GM23338 (cell line): ENCODE measurements at regions not wholly inside any gene's neighbourhood (a gene's known extent, or its start where the extent isn't known, plus 50 kb on each side); places are given as distances from the start of the nearest gene placed in this dataset.
"Not testable (repeated sequence)": the region's sequence is repeated elsewhere in the genome, so short reads cannot be mapped to it uniquely, and the experiment has no call there.

Source experiments
- ATAC-seq: fragments of 200-7000 bp; cut with Tn5 transposase; 3 replicates; pipeline ENCODE4 v1.9.1; 2020
- DNase-seq: peaks from one replicate; pipeline ENCODE4 v3.0.0-alpha.2; 2015; ENCODE audit warnings: low spot score
- H2AFZ ChIP-seq: fragments of 200-600 bp; sonication (generic); 2 replicates; pipeline ENCODE4 v1.8.0; 2016; ENCODE audit warnings: antibody characterized with exemption, mild to moderate bottlenecking, moderate library complexity
- H3F3A ChIP-seq: fragments of 200-600 bp; sonication (generic); replicated peaks from 2 replicates; pipeline ENCODE4 v1.8.0; 2017; ENCODE audit warnings: antibody characterized with exemption, mixed run types, low read depth
- H3K27ac ChIP-seq: fragments of 200-600 bp; sonication (generic); 2 replicates; pipeline ENCODE4 v1.6.1; 2016; ENCODE audit warnings: low read depth
- H3K27me3 ChIP-seq: fragments of 200-600 bp; sonication (generic); 2 replicates; pipeline ENCODE4 v1.8.0; 2016; ENCODE audit warnings: mild to moderate bottlenecking, mixed run types, moderate library complexity; ENCODE audit not compliant: insufficient read depth
- H3K36me3 ChIP-seq: fragments of 200-600 bp; sonication (generic); 2 replicates; pipeline ENCODE4 v1.8.0; 2016; ENCODE audit warnings: mild to moderate bottlenecking; ENCODE audit not compliant: insufficient read depth
- H3K4me1 ChIP-seq: fragments of 200-600 bp; sonication (generic); 2 replicates; pipeline ENCODE4 v1.8.0; 2016; ENCODE audit warnings: mild to moderate bottlenecking, moderate library complexity; ENCODE audit not compliant: insufficient read depth
- H3K4me2 ChIP-seq: fragments of 200-600 bp; sonication (generic); 2 replicates; pipeline ENCODE4 v1.7.1; 2017; ENCODE audit warnings: mixed run types
- H3K4me3 ChIP-seq: fragments of 200-600 bp; sonication (generic); 2 replicates; pipeline ENCODE4 v1.6.1; 2016; ENCODE audit warnings: mixed run types
- H3K79me2 ChIP-seq: fragments of 200-600 bp; sonication (generic); replicated peaks from 2 replicates; pipeline ENCODE4 v1.8.0; 2017; ENCODE audit warnings: mild to moderate bottlenecking; ENCODE audit not compliant: insufficient read depth
- H3K9me2 ChIP-seq: fragments of 200-600 bp; sonication (generic); 2 replicates; pipeline ENCODE4 v1.8.0; 2017; ENCODE audit not compliant: insufficient read depth
- H4K20me1 ChIP-seq: fragments of 200-600 bp; sonication (generic); replicated peaks from 2 replicates; pipeline ENCODE4 v1.8.0; 2017; ENCODE audit warnings: mild to moderate bottlenecking; ENCODE audit not compliant: insufficient read depth
- H3K27ac Mint-ChIP-seq: 2 replicates; pipeline ENCODE4 v1.8.0; 2020; ENCODE audit warnings: inconsistent platforms, mild to moderate bottlenecking, moderate library complexity, mixed read lengths
- H3K27me3 Mint-ChIP-seq: 3 replicates; pipeline ENCODE4 v1.8.0; 2022; ENCODE audit warnings: low read depth, mild to moderate bottlenecking, moderate library complexity, mixed read lengths, inconsistent platforms; ENCODE audit not compliant: insufficient read depth, poor library complexity
- H3K36me3 Mint-ChIP-seq: 3 replicates; pipeline ENCODE4 v1.8.0; 2021; ENCODE audit warnings: low read depth, mild to moderate bottlenecking, inconsistent platforms, moderate library complexity, mixed read lengths
- H3K4me1 Mint-ChIP-seq: 3 replicates; pipeline ENCODE4 v1.8.0; 2020; ENCODE audit warnings: mild to moderate bottlenecking, inconsistent platforms, mixed read lengths
- H3K4me3 Mint-ChIP-seq: 3 replicates; pipeline ENCODE4 v1.8.0; 2021; ENCODE audit warnings: moderate library complexity, mild to moderate bottlenecking, inconsistent platforms, mixed read lengths
- H3K9me3 Mint-ChIP-seq: 3 replicates; pipeline ENCODE4 v1.8.0; 2020; ENCODE audit warnings: moderate library complexity, mild to moderate bottlenecking, inconsistent platforms, mixed read lengths
- CREB1 ChIP-seq: fragments of 250-450 bp; sonication (Bioruptor Pico); IDR thresholded peaks from 2 replicates; pipeline ENCODE4 v1.5.0; 2020; ENCODE audit warnings: low read depth, mild to moderate bottlenecking, moderate library complexity
- EZH2 ChIP-seq: fragments of 200-600 bp; sonication (generic); IDR thresholded peaks from one replicate; pipeline ENCODE4 v1.8.0; 2017; ENCODE audit warnings: antibody characterized with exemption, mild to moderate bottlenecking, low read depth; ENCODE audit not compliant: unreplicated experiment
- EZH2phosphoT487 ChIP-seq: fragments of 200-600 bp; sonication (generic); IDR thresholded peaks from one replicate; pipeline ENCODE4 v1.8.1; 2018; ENCODE audit warnings: antibody characterized with exemption; ENCODE audit not compliant: unreplicated experiment
- JUNB ChIP-seq: IDR thresholded peaks from one replicate; pipeline ENCODE4 v1.6.1; 2016; ENCODE audit warnings: antibody characterized with exemption; ENCODE audit not compliant: unreplicated experiment
- NANOG ChIP-seq: IDR thresholded peaks from 2 replicates; pipeline ENCODE4 v1.6.1; 2016; ENCODE audit warnings: antibody characterized with exemption, borderline replicate concordance
- POLR2AphosphoS5 ChIP-seq: IDR thresholded peaks from 2 replicates; pipeline ENCODE4 v1.6.1; 2016; ENCODE audit warnings: antibody characterized with exemption, low read depth
- STAT1 ChIP-seq: IDR thresholded peaks from one replicate; pipeline ENCODE4 v1.6.1; 2016; ENCODE audit warnings: antibody characterized with exemption; ENCODE audit not compliant: unreplicated experiment
- ZNF114 ChIP-seq: fragments of 250-450 bp; sonication (Bioruptor Pico); IDR thresholded peaks from 2 replicates; pipeline ENCODE4 v1.5.0; 2020; ENCODE audit warnings: mild to moderate bottlenecking, moderate library complexity
- ZNF331 ChIP-seq: fragments of 250-450 bp; sonication (Bioruptor Pico); IDR thresholded peaks from 2 replicates; pipeline ENCODE4 v1.5.0; 2020; ENCODE audit warnings: low read depth, mild to moderate bottlenecking, moderate library complexity
- TF ChIP-seq, protein P1 (sequence below): IDR thresholded peaks from 2 replicates; pipeline ENCODE4 v1.6.1; 2016; ENCODE audit warnings: antibody characterized with exemption
- TF ChIP-seq, protein P2 (sequence below): fragments of 250-450 bp; sonication (Bioruptor Pico); IDR thresholded peaks from 2 replicates; pipeline ENCODE4 v1.5.0; 2020; ENCODE audit warnings: mild to moderate bottlenecking, moderate library complexity
- TF ChIP-seq, protein P3 (sequence below), 2 experiments: fragments of 200-600 bp in 1 of 2; sonication (generic) in 1 of 2; conservative IDR thresholded peaks; 2 replicates each; pipeline versions ENCODE4 v1.5.1 to v1.6.1; 2016 to 2017; ENCODE audit warnings: antibody characterized with exemption in 2 of 2, low read depth in 2 of 2, mild to moderate bottlenecking in 2 of 2, moderate library complexity in 1 of 2

DNA sequence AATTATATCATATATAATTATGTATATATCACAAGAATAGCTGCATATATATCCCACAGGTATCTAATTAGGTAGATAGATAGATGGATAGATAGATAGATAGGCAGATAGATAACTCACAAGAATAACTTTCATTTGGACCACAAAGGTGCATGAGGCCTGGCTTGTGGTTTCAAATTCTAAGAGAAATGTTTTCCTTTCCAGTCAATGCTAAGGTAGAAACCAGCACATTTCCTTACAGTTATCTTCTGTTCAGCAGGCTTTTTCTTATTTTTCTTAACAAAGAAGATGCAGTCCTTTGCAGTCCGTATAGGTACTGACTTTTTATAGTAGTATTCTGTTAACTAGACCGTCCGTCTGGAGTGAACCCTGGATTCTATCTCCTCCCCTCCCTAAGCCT lies 152.9 kb upstream of the ANKFN1 start:
- TF ChIP-seq, protein P1, sequence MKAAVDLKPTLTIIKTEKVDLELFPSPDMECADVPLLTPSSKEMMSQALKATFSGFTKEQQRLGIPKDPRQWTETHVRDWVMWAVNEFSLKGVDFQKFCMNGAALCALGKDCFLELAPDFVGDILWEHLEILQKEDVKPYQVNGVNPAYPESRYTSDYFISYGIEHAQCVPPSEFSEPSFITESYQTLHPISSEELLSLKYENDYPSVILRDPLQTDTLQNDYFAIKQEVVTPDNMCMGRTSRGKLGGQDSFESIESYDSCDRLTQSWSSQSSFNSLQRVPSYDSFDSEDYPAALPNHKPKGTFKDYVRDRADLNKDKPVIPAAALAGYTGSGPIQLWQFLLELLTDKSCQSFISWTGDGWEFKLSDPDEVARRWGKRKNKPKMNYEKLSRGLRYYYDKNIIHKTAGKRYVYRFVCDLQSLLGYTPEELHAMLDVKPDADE, result no peak
- TF ChIP-seq POLR2AphosphoS5 (no peak), ZNF331 (CRISPR knock-in tag) (no peak), CREB1 (CRISPR knock-in tag) (no peak), EZH2 (no peak), ZNF114 (no peak), EZH2phosphoT487 (no peak), NANOG (no peak), STAT1 (no peak), JUNB (no peak)
- TF ChIP-seq, protein P2, sequence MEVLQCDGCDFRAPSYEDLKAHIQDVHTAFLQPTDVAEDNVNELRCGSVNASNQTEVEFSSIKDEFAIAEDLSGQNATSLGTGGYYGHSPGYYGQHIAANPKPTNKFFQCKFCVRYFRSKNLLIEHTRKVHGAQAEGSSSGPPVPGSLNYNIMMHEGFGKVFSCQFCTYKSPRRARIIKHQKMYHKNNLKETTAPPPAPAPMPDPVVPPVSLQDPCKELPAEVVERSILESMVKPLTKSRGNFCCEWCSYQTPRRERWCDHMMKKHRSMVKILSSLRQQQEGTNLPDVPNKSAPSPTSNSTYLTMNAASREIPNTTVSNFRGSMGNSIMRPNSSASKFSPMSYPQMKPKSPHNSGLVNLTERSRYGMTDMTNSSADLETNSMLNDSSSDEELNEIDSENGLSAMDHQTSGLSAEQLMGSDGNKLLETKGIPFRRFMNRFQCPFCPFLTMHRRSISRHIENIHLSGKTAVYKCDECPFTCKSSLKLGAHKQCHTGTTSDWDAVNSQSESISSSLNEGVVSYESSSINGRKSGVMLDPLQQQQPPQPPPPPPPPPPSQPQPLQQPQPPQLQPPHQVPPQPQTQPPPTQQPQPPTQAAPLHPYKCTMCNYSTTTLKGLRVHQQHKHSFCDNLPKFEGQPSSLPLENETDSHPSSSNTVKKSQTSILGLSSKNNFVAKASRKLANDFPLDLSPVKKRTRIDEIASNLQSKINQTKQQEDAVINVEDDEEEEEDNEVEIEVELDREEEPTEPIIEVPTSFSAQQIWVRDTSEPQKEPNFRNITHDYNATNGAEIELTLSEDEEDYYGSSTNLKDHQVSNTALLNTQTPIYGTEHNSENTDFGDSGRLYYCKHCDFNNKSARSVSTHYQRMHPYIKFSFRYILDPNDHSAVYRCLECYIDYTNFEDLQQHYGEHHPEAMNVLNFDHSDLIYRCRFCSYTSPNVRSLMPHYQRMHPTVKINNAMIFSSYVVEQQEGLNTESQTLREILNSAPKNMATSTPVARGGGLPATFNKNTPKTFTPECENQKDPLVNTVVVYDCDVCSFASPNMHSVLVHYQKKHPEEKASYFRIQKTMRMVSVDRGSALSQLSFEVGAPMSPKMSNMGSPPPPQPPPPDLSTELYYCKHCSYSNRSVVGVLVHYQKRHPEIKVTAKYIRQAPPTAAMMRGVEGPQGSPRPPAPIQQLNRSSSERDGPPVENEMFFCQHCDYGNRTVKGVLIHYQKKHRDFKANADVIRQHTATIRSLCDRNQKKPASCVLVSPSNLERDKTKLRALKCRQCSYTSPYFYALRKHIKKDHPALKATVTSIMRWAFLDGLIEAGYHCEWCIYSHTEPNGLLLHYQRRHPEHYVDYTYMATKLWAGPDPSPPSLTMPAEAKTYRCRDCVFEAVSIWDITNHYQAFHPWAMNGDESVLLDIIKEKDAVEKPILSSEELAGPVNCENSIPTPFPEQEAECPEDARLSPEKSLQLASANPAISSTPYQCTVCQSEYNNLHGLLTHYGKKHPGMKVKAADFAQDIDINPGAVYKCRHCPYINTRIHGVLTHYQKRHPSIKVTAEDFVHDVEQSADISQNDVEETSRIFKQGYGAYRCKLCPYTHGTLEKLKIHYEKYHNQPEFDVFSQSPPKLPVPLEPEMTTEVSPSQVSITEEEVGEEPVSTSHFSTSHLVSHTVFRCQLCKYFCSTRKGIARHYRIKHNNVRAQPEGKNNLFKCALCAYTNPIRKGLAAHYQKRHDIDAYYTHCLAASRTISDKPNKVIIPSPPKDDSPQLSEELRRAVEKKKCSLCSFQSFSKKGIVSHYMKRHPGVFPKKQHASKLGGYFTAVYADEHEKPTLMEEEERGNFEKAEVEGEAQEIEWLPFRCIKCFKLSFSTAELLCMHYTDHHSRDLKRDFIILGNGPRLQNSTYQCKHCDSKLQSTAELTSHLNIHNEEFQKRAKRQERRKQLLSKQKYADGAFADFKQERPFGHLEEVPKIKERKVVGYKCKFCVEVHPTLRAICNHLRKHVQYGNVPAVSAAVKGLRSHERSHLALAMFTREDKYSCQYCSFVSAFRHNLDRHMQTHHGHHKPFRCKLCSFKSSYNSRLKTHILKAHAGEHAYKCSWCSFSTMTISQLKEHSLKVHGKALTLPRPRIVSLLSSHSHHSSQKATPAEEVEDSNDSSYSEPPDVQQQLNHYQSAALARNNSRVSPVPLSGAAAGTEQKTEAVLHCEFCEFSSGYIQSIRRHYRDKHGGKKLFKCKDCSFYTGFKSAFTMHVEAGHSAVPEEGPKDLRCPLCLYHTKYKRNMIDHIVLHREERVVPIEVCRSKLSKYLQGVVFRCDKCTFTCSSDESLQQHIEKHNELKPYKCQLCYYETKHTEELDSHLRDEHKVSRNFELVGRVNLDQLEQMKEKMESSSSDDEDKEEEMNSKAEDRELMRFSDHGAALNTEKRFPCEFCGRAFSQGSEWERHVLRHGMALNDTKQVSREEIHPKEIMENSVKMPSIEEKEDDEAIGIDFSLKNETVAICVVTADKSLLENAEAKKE (CRISPR knock-in tag), result no peak
- TF ChIP-seq, protein P3, sequence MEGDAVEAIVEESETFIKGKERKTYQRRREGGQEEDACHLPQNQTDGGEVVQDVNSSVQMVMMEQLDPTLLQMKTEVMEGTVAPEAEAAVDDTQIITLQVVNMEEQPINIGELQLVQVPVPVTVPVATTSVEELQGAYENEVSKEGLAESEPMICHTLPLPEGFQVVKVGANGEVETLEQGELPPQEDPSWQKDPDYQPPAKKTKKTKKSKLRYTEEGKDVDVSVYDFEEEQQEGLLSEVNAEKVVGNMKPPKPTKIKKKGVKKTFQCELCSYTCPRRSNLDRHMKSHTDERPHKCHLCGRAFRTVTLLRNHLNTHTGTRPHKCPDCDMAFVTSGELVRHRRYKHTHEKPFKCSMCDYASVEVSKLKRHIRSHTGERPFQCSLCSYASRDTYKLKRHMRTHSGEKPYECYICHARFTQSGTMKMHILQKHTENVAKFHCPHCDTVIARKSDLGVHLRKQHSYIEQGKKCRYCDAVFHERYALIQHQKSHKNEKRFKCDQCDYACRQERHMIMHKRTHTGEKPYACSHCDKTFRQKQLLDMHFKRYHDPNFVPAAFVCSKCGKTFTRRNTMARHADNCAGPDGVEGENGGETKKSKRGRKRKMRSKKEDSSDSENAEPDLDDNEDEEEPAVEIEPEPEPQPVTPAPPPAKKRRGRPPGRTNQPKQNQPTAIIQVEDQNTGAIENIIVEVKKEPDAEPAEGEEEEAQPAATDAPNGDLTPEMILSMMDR (conservative IDR thresholded peaks at IDR 0.05; ENCODE audit: low read depth in 2 of 2), result no peak
- peaks cover 45% of the 10 kb centered on the region for H3K9me3 Mint-ChIP-seq
- DNase-seq, result no peak

DNA sequence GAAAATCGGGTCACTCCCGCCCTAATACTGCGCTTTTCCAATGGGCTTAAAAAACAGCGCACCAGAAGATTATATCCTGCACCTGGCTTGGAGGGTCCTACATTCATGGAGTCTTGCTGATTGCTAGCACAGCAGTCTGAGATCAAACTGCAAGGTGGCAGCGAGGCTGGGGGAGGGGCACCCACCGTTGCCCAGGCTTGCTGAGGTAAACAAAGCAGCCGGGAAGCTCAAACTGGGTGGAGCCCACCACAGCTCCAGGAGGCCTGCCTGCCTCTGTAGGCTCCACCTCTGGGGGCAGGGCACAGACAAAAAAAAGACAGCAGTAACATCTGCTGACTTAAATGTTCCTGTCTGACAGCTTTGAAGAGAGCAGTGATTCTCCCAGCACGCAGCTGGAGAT lies 150.6 kb upstream of the ANKFN1 start:
- not testable (repeated sequence) for H3K4me2 ChIP-seq, H4K20me1 ChIP-seq, H3K4me3 Mint-ChIP-seq, H3K27me3 ChIP-seq, H3K4me3 ChIP-seq, H3K27ac ChIP-seq, H3K36me3 ChIP-seq, DNase-seq, H3K27me3 Mint-ChIP-seq, H3K79me2 ChIP-seq, H3K4me1 ChIP-seq, H2AFZ ChIP-seq, H3K4me1 Mint-ChIP-seq, H3K27ac Mint-ChIP-seq, ATAC-seq, H3K9me2 ChIP-seq, H3F3A ChIP-seq
- peaks cover 45% of the 10 kb centered on the region for H3K9me3 Mint-ChIP-seq
- peaks cover 14% of the 10 kb centered on the region; the same call in 1 of the 3 replicates for H3K36me3 Mint-ChIP-seq

More for the DNA sequence above, 152.9 kb upstream of the ANKFN1 start:
- H3F3A ChIP-seq, result no peaks in the 10 kb centered on the region
- no peaks in the 10 kb centered on the region for H3K79me2 ChIP-seq
- H3K27ac Mint-ChIP-seq, result no peak overlapping the region
- H3K9me2 ChIP-seq, result peaks cover 6% of the 10 kb centered on the region; the same call in 1 of the 2 replicates
- no peak overlapping the region for H3K27ac ChIP-seq
- H3K4me3 ChIP-seq, result no peak overlapping the region
- H3K4me1 ChIP-seq, result no peaks in the 10 kb centered on the region
- no peaks in the 10 kb centered on the region for H3K27me3 ChIP-seq
- H3K36me3 ChIP-seq, result no peaks in the 10 kb centered on the region
- ATAC-seq, result no peak
- peaks cover 6% of the 10 kb centered on the region for H3K27me3 Mint-ChIP-seq
- H3K4me2 ChIP-seq, result no peak overlapping the region
- peaks cover 14% of the 10 kb centered on the region; the same call in 1 of the 3 replicates for H3K36me3 Mint-ChIP-seq
- no peak overlapping the region for H2AFZ ChIP-seq
- no peak overlapping the region for H3K4me3 Mint-ChIP-seq
- no peaks in the 10 kb centered on the region for H3K4me1 Mint-ChIP-seq
- H4K20me1 ChIP-seq, result no peaks in the 10 kb centered on the region
